Activated T-helper 1 cell treated with anti-CD3 and anti-CD28 coated beads, Interleukin-2, amount 50 U/mL, for 16 hours (primary cell): ENCODE measurements at regions not wholly inside any gene's neighbourhood (a gene's known extent, or its start where the extent isn't known, plus 50 kb on each side); places are given as distances from the start of the nearest gene placed in this dataset.

Experiments used
- DNase-seq, 2 donors: peaks; one replicate each; pipeline ENCODE4 v3.0.0-alpha.2; 2020; ENCODE audit warnings: low read depth in 1 of 2, low spot score in 1 of 2

GRCh38 chr2:221228214-221228769 is 343.8 kb downstream of the EPHA4 start:
- DNase-seq: no peak

GRCh38 chr2:221229099-221229498 is 343.0 kb downstream of the EPHA4 start:
- no peak for DNase-seq

GRCh38 chr2:221231511-221231910 is 340.6 kb downstream of the EPHA4 start:
- DNase-seq: no peak

- no peak for DNase-seq
Observed at GRCh38 chr2:221235941-221236340, 336.2 kb downstream of the EPHA4 start.

- no peak for DNase-seq
Observed at GRCh38 chr2:221241072-221241471, 331.0 kb downstream of the EPHA4 start.

GRCh38 chr2:221243771-221244170 is 328.3 kb downstream of the EPHA4 start:
- no peak for DNase-seq

- no peak for DNase-seq
Observed at GRCh38 chr2:221245045-221245444, 327.1 kb downstream of the EPHA4 start.

- DNase-seq: no peak
Observed at GRCh38 chr2:221245772-221246171, 326.3 kb downstream of the EPHA4 start.

GRCh38 chr2:221254299-221254698 is 317.8 kb downstream of the EPHA4 start:
- no peak for DNase-seq

GRCh38 chr2:221255862-221256261 is 316.2 kb downstream of the EPHA4 start:
- no peak for DNase-seq

GRCh38 chr2:221258464-221258863 is 313.6 kb downstream of the EPHA4 start:
- DNase-seq: no peak

GRCh38 chr2:221262651-221263050 is 309.5 kb downstream of the EPHA4 start:
- DNase-seq: no peak

GRCh38 chr2:221263573-221263972 is 308.5 kb downstream of the EPHA4 start:
- no peak for DNase-seq

GRCh38 chr2:221264318-221264717 is 307.8 kb downstream of the EPHA4 start:
- no peak for DNase-seq

- no peak for DNase-seq
Observed at GRCh38 chr2:221267773-221268425, 304.2 kb downstream of the EPHA4 start.

- no peak for DNase-seq
Observed at GRCh38 chr2:221268631-221269030, 303.5 kb downstream of the EPHA4 start.

GRCh38 chr2:221270806-221271205 is 301.3 kb downstream of the EPHA4 start:
- DNase-seq: no peak

- no peak for DNase-seq
Observed at GRCh38 chr2:221272729-221273128, 299.4 kb downstream of the EPHA4 start.

GRCh38 chr2:221276033-221276432 is 296.1 kb downstream of the EPHA4 start:
- DNase-seq: no peak

- no peak for DNase-seq
Observed at GRCh38 chr2:221276601-221277000, 295.5 kb downstream of the EPHA4 start.

GRCh38 chr2:221282386-221282785 is 289.7 kb downstream of the EPHA4 start:
- DNase-seq: no peak

GRCh38 chr2:221283896-221284545 is 288.1 kb downstream of the EPHA4 start:
- no peak for DNase-seq

GRCh38 chr2:221285148-221285547 is 287.0 kb downstream of the EPHA4 start:
- DNase-seq: no peak
